Thoracic aorta (tissue), 2 donors: ENCODE measurements at regions not wholly inside any gene's neighbourhood (a gene's known extent, or its start where the extent isn't known, plus 50 kb on each side); places are given as distances from the start of the nearest gene placed in this dataset.

Source experiments
- ATAC-seq: fragments of 150-250 bp; one replicate; pipeline ENCODE4 v1.8.0; 2017; ENCODE audit warnings: low read depth; ENCODE audit not compliant: insufficient number of reproducible peaks, low FRiP score
- DNase-seq: peaks from one replicate; pipeline ENCODE4 v3.0.0-alpha.2; 2020; ENCODE audit warnings: low spot score
- H3K27ac ChIP-seq, 2 donors: fragments of 200-600 bp; sonication (generic); 1 replicate in 1 of 2; 2 replicates in 1 of 2; pipeline ENCODE4 v1.5.1; 2016; ENCODE audit warnings: mild to moderate bottlenecking in 2 of 2, moderate library complexity in 2 of 2
- H3K27me3 ChIP-seq: fragments of 200-600 bp; sonication (generic); replicated peaks from 2 replicates; pipeline ENCODE4 v1.6.0; 2016; ENCODE audit warnings: mild to moderate bottlenecking; ENCODE audit not compliant: insufficient read depth
- H3K36me3 ChIP-seq: fragments of 200-600 bp; sonication (generic); one replicate; pipeline ENCODE4 v1.5.1; 2016
- H3K4me1 ChIP-seq, 2 donors: fragments of 200-600 bp; sonication (generic); 1 replicate in 1 of 2; 2 replicates in 1 of 2; pipeline versions ENCODE4 v1.5.1 to v1.6.0; 2016; ENCODE audit warnings: low read depth in 2 of 2, mild to moderate bottlenecking in 1 of 2; ENCODE audit not compliant: control insufficient read depth in 1 of 2
- H3K4me3 ChIP-seq: fragments of 200-600 bp; sonication (generic); 2 replicates; pipeline ENCODE4 v1.5.1; 2016; ENCODE audit warnings: mild to moderate bottlenecking
- H3K9me3 ChIP-seq: fragments of 200-600 bp; sonication (generic); 2 replicates; pipeline ENCODE4 v1.5.1; 2016
- CTCF ChIP-seq: fragments of 200-600 bp; sonication (generic); IDR thresholded peaks from one replicate; pipeline ENCODE4 v1.5.1; 2019; ENCODE audit warnings: antibody characterized with exemption

- Histone ChIP-seq H3K27ac (no peak overlapping the region), H3K4me1 (no peaks in the 10 kb centered on the region), H3K36me3 (no peaks in the 10 kb centered on the region), H3K27me3 (no peaks in the 10 kb centered on the region), H3K4me3 (no peak overlapping the region), H3K9me3 (peaks cover 2% of the 10 kb centered on the region)
- DNase-seq = no peak
- no peak for TF ChIP-seq CTCF
- no peak for ATAC-seq
Observed at GRCh38 chr4:120466429-120466828, 399.8 kb upstream of the MAD2L1 start.

GRCh38 chr4:120454788-120455187 is 388.1 kb upstream of the MAD2L1 start:
- Histone ChIP-seq H3K27ac (no peak overlapping the region), H3K4me1 (no peaks in the 10 kb centered on the region), H3K36me3 (no peaks in the 10 kb centered on the region), H3K4me3 (no peak overlapping the region), H3K9me3 (no peaks in the 10 kb centered on the region), H3K27me3 (no peaks in the 10 kb centered on the region)
- ATAC-seq (no peak), DNase-seq (no peak)
- TF ChIP-seq CTCF = no peak

GRCh38 chr4:120452536-120452935 is 385.9 kb upstream of the MAD2L1 start:
- ATAC-seq (no peak), DNase-seq (no peak)
- no peak overlapping the region for H3K27ac ChIP-seq
- H3K4me1 ChIP-seq = no peaks in the 10 kb centered on the region
- no peak overlapping the region for H3K4me3 ChIP-seq
- no peaks in the 10 kb centered on the region for H3K27me3 ChIP-seq
- no peaks in the 10 kb centered on the region for H3K9me3 ChIP-seq
- no peak for TF ChIP-seq CTCF
- H3K36me3 ChIP-seq = no peaks in the 10 kb centered on the region

- H3K27me3 ChIP-seq = no peaks in the 10 kb centered on the region
- TF ChIP-seq CTCF = no peak
- no peak overlapping the region for H3K4me3 ChIP-seq
- no peak overlapping the region for H3K27ac ChIP-seq
- no peaks in the 10 kb centered on the region for H3K4me1 ChIP-seq
- no peaks in the 10 kb centered on the region for H3K9me3 ChIP-seq
- DNase-seq (no peak), ATAC-seq (no peak)
- no peaks in the 10 kb centered on the region for H3K36me3 ChIP-seq
Observed at GRCh38 chr4:120452001-120452400, 385.4 kb upstream of the MAD2L1 start.

GRCh38 chr4:120447774-120448173 is 381.1 kb upstream of the MAD2L1 start:
- Histone ChIP-seq H3K4me1 (peaks cover 0 to 8% of the 10 kb centered on the region in 2 donors), H3K27me3 (no peaks in the 10 kb centered on the region), H3K36me3 (no peaks in the 10 kb centered on the region), H3K9me3 (no peaks in the 10 kb centered on the region), H3K27ac (no peak overlapping the region), H3K4me3 (no peak overlapping the region)
- no peak for ATAC-seq
- no peak for DNase-seq
- no peak for TF ChIP-seq CTCF
